ENCODE measurements at regions not wholly inside any gene's neighbourhood (a gene's known extent, or its start where the extent isn't known, plus 50 kb on each side); places are given as distances from the start of the nearest gene placed in this dataset.

DNA sequence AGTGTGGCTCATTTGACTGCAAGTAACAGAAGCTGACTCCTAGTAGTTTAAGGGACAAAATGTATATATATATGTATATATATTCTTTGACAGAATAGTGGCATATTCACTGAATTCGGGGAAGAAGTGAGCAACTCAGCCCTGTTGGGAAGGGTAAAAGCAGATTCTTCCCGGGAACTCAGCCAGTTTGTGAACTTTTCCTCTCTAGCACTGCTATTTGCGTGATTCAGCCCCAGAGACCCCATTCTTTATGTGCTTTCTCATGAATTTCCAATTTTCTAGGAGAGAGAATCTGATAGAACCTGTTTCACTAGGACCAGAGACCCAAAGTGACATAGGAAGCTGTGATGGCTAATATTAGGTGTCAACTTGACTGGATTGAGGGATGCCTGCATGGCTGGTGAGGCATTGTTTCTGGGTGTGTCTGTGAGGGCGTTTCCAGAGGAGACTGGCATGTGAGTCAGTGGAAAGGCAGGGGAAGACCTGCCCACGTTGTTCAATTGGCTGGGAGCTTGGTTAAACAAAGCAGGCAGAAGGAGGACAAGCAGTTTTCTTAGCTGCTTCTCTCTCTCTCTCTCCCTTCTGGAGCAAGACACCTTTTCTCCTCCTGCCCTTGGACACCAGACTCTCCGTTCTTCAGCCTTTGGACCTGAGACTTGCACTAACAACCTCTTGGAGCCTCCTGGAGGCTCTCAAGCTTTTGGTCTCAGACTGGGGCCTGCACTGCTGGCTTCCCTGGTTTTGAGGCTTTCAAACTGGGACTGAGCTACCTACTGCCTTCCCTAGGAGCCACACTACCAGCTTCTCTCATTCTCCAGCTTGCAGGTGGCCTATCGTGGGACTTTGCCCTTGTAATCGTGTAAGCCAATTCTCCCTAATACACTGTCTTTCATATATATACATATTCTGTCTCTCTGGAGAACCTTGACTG is 93.4 kb upstream of the KCNK1 start:
- no peak for DNase-seq

DNA sequence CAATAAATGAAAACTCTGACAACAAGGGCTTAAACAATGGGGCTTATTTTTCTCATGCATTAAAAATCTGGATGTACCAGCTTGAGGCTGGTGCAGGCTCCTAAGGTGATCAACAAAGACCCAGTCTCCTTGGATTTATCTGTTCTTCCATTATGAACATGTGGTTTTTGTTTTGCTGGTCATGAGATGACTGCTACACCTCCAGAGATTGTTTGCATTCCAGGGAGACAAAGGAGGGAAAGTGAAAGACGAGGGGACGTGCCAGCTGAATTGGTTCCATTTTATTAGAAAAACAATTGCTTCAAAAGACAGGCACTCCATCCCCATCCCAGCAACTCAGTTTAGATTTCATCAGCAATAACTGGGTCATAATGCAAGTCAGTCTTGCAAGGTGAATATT is 90.9 kb upstream of the KCNK1 start:
- DNase-seq, result no peak

DNA sequence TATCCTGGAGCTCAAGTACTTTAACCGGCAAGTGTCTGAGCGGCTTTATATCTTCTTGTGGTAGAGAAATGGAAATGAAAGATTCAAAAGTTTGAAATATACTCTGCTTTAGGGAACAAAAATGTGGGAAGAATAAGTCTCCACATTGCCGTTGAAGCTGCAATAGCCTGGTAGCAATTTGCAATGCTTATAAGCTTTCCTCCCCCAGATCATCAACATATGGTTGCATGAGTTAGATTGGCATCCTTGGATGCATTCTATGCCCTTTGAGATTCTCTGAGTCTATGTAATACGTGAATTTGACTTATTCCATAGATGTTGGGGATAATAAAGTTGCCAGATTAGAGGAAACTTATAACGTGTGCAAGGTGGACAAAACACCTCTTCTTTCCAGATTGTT is 86.1 kb upstream of the KCNK1 start:
- no peak for DNase-seq

DNA sequence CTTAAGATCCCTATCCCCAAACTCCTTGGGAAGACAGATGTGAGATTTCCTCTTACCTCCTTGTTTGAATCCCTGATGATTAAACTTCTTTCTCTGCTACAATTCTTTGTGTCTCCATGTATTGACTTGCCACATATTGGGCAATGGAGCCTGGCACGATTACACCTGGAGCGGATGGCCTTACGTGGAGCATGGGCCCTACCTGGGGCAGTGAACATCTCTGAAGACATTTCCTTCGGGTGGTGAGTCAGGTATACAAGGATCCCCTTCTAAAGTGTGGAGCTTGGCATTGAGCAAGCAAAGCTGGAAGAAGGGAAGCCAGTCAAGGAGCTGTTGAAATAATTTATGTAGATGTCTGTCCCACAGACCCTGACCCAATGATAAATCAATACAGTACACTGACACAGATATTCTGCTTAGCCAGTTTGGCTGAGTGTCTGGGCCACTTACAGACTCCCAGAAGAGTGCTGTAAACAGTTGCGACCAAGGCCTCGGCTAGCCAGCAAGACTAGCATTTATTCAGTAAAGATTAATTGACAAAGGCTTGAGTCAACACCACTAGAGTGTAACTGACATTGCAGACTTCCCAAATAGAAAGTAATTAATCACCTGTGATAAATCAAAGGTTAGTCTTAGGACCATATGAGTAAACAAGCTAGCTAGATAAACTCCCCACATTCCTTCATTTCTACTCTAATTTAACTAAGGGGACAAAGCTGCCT is 83.1 kb upstream of the KCNK1 start:
- no peak for DNase-seq

GRCh38 chr1:233540816-233541215 is 73.1 kb upstream of the KCNK1 start:
- no peak for DNase-seq

GRCh38 chr1:233543338-233544255 is 70.3 kb upstream of the KCNK1 start:
- peak; percentile 24 for DNase-seq

DNA sequence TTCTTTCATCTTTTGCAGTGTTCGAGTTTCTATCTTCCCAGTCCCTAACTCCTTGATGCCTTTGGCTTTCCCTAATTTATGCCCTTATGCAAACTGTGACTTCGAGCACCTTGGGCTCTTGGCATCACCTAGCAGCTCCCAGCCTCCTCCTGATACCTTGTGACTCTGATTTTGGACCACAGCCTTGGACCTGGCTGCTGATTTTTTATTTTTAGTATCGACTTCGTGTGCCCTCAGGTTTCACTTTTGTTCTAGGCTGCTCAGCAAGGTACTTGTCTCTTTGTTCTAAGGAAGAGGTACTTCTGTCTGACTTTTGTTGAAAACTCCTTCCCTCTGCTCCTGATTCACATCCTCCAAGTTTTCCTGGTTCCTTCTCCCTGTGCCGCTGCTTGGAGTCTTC is 69.6 kb upstream of the KCNK1 start:
- no peak for DNase-seq

- no peak for DNase-seq
Observed at GRCh38 chr1:233547726-233548125, 66.2 kb upstream of the KCNK1 start.

DNA sequence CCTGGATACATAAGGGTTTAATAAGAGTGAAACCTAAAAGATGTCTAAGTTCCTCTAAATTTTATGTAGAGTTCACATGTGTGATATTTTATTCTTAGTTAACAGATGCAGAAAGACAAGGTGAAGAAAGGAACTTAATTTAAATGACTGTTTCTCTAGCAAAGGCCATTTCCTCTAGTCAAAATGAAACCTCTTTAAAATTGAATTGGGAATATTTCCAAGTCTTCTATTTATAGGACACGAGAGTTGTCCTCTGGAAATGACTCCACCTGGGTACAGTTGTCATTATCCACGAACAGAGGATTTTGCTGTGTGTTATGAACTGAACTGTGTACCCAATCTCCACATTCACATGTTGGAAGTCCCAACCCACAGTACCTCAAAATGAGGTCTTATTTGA is 64.5 kb upstream of the KCNK1 start:
- DNase-seq, result no peak

DNA sequence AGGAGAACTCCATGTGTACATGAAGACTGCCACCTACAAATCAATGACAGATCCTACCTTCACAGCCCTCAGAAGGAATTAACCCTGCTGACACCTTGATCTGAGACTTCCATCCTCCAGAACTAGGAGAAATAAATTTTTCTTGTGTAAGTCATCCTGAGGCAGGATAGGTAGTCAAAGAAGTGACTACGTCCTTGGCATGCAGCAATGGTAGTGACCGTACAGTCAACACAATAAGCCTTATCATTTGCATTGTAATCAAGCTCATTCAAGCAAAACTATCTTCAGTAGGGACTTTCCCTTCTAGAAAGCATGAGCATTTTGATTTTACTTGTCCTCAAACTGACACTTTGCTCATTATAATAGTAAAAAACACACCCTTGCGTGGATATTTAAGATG is 64.0 kb upstream of the KCNK1 start:
- no peak for DNase-seq

DNA sequence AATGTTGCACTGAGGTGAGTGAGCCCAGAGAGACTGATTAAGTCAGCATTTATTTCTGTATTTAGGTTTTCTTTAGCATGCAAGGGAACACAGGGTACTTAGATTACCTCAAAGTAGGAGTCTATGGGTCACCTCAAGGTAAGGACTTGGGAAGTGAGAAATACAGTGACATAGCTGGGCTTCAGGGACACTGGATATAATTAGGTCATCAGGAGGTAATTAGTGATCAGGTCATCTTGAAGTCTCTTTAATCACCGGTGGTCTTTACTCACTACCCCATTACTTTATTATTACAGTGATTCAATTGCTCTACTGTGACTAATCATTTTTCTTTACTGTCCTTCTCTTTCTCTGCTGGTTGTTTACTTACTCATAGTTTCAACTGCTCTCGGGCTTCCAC is 59.9 kb upstream of the KCNK1 start:
- DNase-seq, result no peak

DNA sequence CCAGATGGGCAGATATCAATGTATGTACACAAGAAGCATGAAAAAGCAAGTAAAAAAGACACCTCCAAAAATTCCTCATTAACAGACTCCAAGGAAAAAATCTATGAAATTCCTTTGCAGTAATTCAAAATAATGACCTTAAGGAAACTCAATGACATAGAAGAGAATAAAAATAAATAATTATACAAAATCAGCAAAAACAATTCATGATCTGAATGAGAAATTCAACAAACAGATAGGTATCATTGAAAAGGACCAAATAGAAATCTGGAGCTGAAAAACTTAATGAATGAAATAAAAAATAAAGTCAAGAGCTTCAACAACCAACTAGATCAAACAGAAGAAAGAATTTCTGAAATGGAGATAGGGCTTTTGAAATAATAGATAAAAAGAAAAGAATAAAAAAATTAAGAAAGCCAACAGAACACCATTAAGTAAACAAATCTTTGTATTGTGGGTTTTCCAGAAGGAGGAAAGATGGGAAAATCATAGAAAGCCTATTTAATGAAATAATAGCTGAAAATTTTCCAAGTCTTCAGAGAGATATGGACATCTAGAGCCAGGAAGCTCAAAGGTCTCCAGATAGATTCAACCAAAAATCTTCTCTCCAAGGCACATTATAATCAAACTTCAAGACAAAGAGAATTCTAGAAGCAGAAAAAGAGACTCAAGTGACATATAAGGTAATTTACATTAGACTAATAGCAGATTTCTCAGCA is 52.0 kb upstream of the KCNK1 start:
- DNase-seq, result peak; percentile 0
